ENCODE measurements at regions not wholly inside any gene's neighbourhood (a gene's known extent, or its start where the extent isn't known, plus 50 kb on each side); places are given as distances from the start of the nearest gene placed in this dataset.

DNA sequence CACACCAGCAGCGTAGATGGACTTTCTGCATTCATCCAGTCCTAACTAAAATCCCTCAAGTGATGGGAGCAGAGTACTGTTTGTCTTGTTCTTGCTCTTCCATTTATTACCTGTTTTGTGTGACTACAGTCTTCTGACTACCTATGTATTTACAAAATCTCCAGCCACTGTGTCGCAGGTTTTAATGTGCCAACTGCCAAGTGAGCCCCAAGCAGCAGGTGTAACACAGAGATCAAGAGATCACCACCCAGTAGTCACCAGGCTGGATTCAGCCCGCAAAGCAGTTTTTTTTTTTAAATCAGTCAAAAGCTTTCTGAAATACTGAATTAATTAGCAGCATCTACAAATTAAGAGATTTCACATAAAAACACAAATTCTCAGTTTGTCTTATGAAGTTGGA, 724.1 kb upstream of the USP15 start:
- TF ChIP-seq, protein P1, sequence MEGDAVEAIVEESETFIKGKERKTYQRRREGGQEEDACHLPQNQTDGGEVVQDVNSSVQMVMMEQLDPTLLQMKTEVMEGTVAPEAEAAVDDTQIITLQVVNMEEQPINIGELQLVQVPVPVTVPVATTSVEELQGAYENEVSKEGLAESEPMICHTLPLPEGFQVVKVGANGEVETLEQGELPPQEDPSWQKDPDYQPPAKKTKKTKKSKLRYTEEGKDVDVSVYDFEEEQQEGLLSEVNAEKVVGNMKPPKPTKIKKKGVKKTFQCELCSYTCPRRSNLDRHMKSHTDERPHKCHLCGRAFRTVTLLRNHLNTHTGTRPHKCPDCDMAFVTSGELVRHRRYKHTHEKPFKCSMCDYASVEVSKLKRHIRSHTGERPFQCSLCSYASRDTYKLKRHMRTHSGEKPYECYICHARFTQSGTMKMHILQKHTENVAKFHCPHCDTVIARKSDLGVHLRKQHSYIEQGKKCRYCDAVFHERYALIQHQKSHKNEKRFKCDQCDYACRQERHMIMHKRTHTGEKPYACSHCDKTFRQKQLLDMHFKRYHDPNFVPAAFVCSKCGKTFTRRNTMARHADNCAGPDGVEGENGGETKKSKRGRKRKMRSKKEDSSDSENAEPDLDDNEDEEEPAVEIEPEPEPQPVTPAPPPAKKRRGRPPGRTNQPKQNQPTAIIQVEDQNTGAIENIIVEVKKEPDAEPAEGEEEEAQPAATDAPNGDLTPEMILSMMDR (IDR thresholded peaks at IDR 0.05; ENCODE audit: unreplicated experiment): no peak
- H3K27me3 Mint-ChIP-seq (ENCODE audit: unreplicated experiment): no peaks in the 10 kb centered on the region
- no peaks in the 10 kb centered on the region for H3K36me3 Mint-ChIP-seq (ENCODE audit: low read depth, unreplicated experiment)
- DNase-seq (ENCODE audit: low spot score): no peak
- H3K4me3 Mint-ChIP-seq (ENCODE audit: unreplicated experiment): no peak overlapping the region
- H3K9me3 Mint-ChIP-seq (ENCODE audit: unreplicated experiment): no peaks in the 10 kb centered on the region
- H3K27ac Mint-ChIP-seq (ENCODE audit: unreplicated experiment): no peak overlapping the region
- H3K4me1 Mint-ChIP-seq (ENCODE audit: unreplicated experiment): no peaks in the 10 kb centered on the region

DNA sequence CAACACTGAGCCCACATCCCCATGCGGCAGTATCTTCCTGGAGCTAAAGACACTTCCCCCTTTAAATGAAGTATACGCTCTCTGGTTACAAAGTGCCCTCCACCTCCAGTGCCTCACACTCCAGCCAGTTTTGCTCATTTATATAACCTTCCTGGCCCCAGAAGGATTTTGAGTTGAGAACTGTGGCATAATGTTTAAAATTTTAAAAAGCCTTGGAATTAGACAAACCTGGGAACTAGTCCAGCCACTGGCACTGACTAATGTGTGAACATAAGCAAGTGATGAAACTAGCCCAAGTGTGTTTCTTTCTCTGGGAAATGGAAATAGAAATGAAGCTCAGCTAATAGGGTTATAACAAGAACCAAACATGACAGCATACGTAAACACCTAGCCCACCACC, 723.7 kb upstream of the USP15 start:
- no peaks in the 10 kb centered on the region for H3K4me1 Mint-ChIP-seq (ENCODE audit: unreplicated experiment)
- no peak overlapping the region for H3K4me3 Mint-ChIP-seq (ENCODE audit: unreplicated experiment)
- H3K27me3 Mint-ChIP-seq (ENCODE audit: unreplicated experiment): no peaks in the 10 kb centered on the region
- no peaks in the 10 kb centered on the region for H3K9me3 Mint-ChIP-seq (ENCODE audit: unreplicated experiment)
- no peak for DNase-seq (ENCODE audit: low spot score)
- no peak overlapping the region for H3K27ac Mint-ChIP-seq (ENCODE audit: unreplicated experiment)
- H3K36me3 Mint-ChIP-seq (ENCODE audit: low read depth, unreplicated experiment): no peaks in the 10 kb centered on the region
- TF ChIP-seq, protein P1 (IDR thresholded peaks at IDR 0.05; ENCODE audit: unreplicated experiment): no peak

DNA sequence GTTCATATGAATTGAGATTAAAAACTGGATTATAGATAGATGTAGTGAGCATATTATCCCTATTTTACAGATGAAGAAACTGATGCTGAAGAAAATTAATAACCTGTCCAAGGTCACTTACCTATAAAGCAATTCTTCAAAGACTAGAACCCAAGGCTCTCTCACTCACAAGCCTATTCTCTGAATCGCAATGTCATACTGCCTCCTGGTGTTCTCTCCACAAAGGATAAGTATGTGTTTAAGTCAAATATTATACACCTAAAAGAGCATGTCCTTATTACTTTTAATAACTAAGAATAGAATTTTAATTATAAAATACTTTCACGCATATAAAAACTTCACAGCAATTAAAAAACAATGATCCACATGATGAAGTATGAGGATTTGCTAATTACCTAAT, 721.3 kb upstream of the USP15 start:
- no peak overlapping the region for H3K4me3 Mint-ChIP-seq (ENCODE audit: unreplicated experiment)
- no peaks in the 10 kb centered on the region for H3K36me3 Mint-ChIP-seq (ENCODE audit: low read depth, unreplicated experiment)
- no peaks in the 10 kb centered on the region for H3K9me3 Mint-ChIP-seq (ENCODE audit: unreplicated experiment)
- DNase-seq (ENCODE audit: low spot score): peak; percentile 21
- TF ChIP-seq, protein P1 (IDR thresholded peaks at IDR 0.05; ENCODE audit: unreplicated experiment): no peak
- H3K27ac Mint-ChIP-seq (ENCODE audit: unreplicated experiment): no peak overlapping the region
- no peaks in the 10 kb centered on the region for H3K27me3 Mint-ChIP-seq (ENCODE audit: unreplicated experiment)
- no peaks in the 10 kb centered on the region for H3K4me1 Mint-ChIP-seq (ENCODE audit: unreplicated experiment)

DNA sequence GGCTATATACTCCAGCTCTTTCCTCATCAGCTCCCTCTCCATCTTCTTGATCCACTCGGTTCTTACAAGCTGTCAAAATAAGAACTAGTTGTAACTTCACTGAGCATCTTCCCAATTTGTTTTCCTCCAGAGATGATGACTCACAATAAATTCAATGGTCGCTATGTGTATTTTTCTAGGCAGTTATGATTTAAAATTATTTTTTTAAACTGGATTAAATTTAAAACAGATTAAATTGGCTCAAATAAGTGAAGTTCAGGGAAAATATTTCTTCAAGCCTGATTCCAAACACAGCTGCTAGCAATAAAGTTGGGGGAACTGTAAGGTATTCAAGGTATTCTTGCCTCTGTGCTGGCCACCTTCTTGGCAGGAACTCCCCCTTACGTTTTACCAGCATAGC, 717.7 kb upstream of the USP15 start:
- Mint-ChIP-seq H3K9me3 (ENCODE audit: unreplicated experiment) (no peaks in the 10 kb centered on the region), H3K4me1 (ENCODE audit: unreplicated experiment) (no peaks in the 10 kb centered on the region), H3K36me3 (ENCODE audit: low read depth, unreplicated experiment) (no peaks in the 10 kb centered on the region), H3K27ac (ENCODE audit: unreplicated experiment) (no peak overlapping the region), H3K4me3 (ENCODE audit: unreplicated experiment) (no peak overlapping the region), H3K27me3 (ENCODE audit: unreplicated experiment) (no peaks in the 10 kb centered on the region)
- TF ChIP-seq, protein P1 (IDR thresholded peaks at IDR 0.05; ENCODE audit: unreplicated experiment): no peak
- no peak for DNase-seq (ENCODE audit: low spot score)

DNA sequence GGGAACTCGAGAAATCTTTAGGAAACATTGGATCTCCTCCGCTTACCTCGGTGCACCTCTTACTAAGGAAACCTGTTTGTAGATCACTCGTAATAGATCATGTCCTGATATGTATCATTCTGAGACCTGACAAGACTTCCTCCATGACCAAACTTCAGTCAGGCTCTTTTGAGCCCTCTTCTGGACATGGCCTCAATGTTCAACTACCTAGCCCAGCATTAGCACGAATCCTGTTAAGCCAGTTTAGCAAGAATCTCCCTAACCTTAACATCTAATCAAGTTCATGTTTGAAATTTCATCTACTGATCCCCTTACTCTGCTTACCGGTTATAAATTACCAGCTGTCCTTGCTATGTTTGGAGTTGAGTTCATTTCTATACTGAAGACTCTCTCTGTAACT, 713.9 kb upstream of the USP15 start:
- no peak overlapping the region for H3K27ac Mint-ChIP-seq (ENCODE audit: unreplicated experiment)
- H3K36me3 Mint-ChIP-seq (ENCODE audit: low read depth, unreplicated experiment): no peaks in the 10 kb centered on the region
- TF ChIP-seq, protein P1 (IDR thresholded peaks at IDR 0.05; ENCODE audit: unreplicated experiment): no peak

More for the DNA sequence above, 713.9 kb upstream of the USP15 start:
- Mint-ChIP-seq H3K4me3 (ENCODE audit: unreplicated experiment) (no peak overlapping the region), H3K4me1 (ENCODE audit: unreplicated experiment) (no peaks in the 10 kb centered on the region), H3K27me3 (ENCODE audit: unreplicated experiment) (no peaks in the 10 kb centered on the region), H3K9me3 (ENCODE audit: unreplicated experiment) (no peaks in the 10 kb centered on the region)
- no peak for DNase-seq (ENCODE audit: low spot score)

All from endothelial cell (in vitro differentiated cells).